ENCODE measurements at regions not wholly inside any gene's neighbourhood (a gene's known extent, or its start where the extent isn't known, plus 50 kb on each side); places are given as distances from the start of the nearest gene placed in this dataset.

DNA sequence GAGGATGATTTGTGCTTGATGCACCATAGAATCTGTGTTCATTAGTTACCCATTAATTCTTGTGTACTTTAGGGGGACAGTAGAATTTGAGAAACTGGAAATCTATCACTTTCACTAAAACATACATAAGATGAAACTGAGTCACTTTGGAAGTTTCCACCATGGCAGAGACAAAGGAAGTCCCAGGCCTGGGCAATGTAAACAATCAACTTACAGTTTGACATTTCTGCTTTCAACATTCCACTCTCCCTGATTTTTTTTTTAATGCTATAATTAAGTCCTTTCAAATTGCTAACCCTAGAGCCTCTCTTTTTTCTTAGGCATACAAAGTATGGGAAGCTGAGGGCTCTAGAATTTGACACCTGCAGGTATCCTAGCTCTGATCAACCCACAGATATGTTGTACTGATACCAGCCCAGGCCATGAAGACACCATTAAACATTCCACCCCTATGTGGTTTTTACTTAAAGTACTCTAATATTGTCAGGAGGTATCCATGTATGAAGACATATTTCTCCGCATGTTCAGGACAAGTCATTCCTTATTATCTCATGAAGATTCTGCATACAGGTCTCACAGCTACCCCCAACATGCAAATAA is 88.5 kb upstream of the GLS start:
- no peak for TF ChIP-seq POLR2AphosphoS5 (IDR thresholded peaks at IDR 0.05)
- TF ChIP-seq CTCF (IDR thresholded peaks at IDR 0.05) = no peak
- no peak for TF ChIP-seq POLR2A (IDR thresholded peaks at IDR 0.05)
- no peak for TF ChIP-seq EP300 (IDR thresholded peaks at IDR 0.05)

Measured in suprapubic skin (tissue), 4 donors.